Stomach (tissue), 4 donors: ENCODE measurements at regions not wholly inside any gene's neighbourhood (a gene's known extent, or its start where the extent isn't known, plus 50 kb on each side); places are given as distances from the start of the nearest gene placed in this dataset.

Experiments used
- EP300 ChIP-seq: sonication (generic); formaldehyde crosslinking; IDR thresholded peaks from one replicate; pipeline ENCODE4 v1.6.1; 2017; ENCODE audit warnings: antibody characterized with exemption
- TF ChIP-seq, protein P1 (sequence below), 7 experiments: fragments of 450-650 bp in 4 of 7; fragments of 200-600 bp in 3 of 7; sonication (generic) in 3 of 7; IDR thresholded peaks; one replicate each; pipeline ENCODE4 v1.5.1; 2016 to 2019; ENCODE audit warnings: antibody characterized with exemption in 7 of 7, control low read depth in 2 of 7, mild to moderate bottlenecking in 1 of 7

DNA sequence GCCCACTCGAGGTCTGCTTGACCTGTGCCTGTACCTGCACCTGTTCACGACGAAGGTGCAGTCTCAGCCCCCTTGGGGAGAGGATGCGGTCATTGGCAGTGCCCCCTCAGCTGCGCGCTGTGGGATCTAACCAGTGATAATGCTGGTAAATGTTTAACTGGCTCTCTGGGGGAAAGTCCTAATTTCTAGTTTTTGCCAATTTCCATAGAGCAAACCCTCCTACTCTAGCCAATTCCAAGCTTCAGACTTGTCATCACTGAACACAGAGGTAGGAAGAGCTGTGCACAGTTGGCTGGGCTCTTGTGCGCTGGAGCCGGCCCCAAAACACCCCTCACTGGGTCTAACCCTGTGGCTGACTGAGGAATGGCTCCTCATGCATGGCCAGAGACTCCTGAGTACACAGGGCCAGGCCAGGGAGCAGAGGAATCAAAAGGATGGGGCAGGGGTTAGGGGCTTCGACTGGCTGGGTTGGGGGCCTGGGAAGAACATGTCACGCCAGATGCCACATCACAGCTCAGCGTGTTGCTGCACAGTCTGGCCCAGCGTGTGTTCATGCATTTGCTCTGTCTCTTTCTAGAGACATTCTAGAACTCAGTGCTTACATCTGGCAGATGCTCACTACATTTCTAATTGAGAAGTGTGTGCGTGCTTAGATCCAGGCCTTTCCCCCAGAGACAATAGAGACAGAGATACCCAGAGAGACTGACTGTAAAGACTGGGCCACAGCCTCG, 270.8 kb downstream of the BCOR start:
- TF ChIP-seq, protein P1, sequence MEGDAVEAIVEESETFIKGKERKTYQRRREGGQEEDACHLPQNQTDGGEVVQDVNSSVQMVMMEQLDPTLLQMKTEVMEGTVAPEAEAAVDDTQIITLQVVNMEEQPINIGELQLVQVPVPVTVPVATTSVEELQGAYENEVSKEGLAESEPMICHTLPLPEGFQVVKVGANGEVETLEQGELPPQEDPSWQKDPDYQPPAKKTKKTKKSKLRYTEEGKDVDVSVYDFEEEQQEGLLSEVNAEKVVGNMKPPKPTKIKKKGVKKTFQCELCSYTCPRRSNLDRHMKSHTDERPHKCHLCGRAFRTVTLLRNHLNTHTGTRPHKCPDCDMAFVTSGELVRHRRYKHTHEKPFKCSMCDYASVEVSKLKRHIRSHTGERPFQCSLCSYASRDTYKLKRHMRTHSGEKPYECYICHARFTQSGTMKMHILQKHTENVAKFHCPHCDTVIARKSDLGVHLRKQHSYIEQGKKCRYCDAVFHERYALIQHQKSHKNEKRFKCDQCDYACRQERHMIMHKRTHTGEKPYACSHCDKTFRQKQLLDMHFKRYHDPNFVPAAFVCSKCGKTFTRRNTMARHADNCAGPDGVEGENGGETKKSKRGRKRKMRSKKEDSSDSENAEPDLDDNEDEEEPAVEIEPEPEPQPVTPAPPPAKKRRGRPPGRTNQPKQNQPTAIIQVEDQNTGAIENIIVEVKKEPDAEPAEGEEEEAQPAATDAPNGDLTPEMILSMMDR (IDR thresholded peaks at IDR 0.05) = no peak
- no peak for TF ChIP-seq EP300
